ENCODE measurements at regions not wholly inside any gene's neighbourhood (a gene's known extent, or its start where the extent isn't known, plus 50 kb on each side); places are given as distances from the start of the nearest gene placed in this dataset.

DNA sequence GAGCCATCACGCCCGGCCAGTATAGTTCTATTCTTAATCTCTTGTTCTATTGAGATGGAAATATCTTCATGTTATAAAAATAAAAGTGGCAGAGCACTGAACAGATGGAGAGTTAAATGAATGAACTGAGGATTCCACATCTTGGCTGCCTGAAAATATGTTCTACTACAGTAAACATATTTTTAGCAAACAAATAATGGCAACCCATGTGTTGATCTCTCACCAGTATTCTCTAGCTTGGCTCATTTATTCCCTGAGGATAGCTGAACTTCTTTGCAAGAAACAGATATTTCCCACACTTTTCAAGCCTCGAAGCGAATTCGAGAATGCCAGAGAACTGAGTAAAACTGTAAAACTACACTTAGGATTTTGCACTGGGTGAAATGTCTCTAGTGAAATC, 58.9 kb downstream of the DIRAS3 start:
- TF ChIP-seq, protein P1, sequence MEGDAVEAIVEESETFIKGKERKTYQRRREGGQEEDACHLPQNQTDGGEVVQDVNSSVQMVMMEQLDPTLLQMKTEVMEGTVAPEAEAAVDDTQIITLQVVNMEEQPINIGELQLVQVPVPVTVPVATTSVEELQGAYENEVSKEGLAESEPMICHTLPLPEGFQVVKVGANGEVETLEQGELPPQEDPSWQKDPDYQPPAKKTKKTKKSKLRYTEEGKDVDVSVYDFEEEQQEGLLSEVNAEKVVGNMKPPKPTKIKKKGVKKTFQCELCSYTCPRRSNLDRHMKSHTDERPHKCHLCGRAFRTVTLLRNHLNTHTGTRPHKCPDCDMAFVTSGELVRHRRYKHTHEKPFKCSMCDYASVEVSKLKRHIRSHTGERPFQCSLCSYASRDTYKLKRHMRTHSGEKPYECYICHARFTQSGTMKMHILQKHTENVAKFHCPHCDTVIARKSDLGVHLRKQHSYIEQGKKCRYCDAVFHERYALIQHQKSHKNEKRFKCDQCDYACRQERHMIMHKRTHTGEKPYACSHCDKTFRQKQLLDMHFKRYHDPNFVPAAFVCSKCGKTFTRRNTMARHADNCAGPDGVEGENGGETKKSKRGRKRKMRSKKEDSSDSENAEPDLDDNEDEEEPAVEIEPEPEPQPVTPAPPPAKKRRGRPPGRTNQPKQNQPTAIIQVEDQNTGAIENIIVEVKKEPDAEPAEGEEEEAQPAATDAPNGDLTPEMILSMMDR (IDR thresholded peaks at IDR 0.05; ENCODE audit: insufficient read depth, low read depth, low read length, missing control alignments), result no peak
- H3K4me3 ChIP-seq (ENCODE audit: low read length), result no peak overlapping the region
- no peak for DNase-seq (ENCODE audit: low read depth)

DNA sequence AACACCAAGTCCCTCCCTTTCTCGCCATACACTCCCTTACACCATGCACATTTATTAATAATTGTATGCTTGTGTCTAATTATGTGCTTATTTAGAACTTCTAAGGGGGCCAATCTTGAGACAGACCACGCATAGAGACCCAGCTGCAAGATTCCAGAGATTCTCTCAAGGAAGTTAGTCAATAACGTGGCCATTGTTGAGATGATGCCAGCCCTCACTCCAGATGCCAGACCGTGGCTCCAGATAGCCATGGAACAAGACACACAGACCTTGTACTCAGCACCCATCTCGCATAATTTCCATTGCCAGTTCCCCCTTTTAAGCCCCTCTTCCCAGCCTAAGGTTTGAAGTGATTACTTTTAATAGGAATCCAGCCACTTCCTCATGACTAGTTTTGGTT, 62.4 kb downstream of the DIRAS3 start:
- TF ChIP-seq, protein P1 (IDR thresholded peaks at IDR 0.05; ENCODE audit: insufficient read depth, low read depth, low read length, missing control alignments), result no peak
- no peak for DNase-seq (ENCODE audit: low read depth)
- H3K4me3 ChIP-seq (ENCODE audit: low read length), result no peak overlapping the region

DNA sequence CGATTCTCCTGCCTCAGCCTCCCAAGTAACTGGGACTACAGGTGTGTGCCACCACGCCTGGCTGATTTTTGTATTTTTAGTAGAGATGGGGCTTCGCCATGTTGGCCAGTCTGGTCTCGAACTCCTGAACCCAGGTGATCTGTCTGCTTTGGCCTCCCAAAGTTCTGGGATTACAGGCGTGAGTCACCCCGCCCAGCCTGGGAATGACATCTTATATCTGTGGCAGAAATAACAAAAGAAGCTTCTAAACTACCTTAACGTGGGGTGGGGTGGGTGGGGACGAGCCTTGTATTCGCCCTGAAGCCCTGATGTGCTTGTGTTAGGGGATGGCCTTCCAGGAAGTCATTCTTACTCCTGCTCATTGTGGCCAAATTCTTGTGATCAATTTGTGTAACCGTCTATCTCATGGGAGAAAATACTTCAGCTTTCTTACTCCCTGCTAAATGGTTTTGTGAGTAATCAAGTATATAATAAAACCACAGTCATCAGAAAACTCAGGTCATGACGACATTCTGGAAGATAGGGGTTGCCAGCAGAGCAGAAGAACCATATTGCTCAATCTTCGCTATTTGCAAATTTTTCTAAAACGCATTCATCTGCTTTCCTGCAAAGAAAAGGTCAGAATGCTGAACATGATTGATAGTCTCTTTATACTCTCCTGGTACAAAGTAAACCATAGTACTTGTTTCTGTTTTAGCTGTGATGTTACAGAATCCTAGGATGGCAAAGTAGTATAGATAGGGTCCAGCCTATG, 63.2 kb downstream of the DIRAS3 start:
- TF ChIP-seq, protein P1 (IDR thresholded peaks at IDR 0.05; ENCODE audit: insufficient read depth, low read depth, low read length, missing control alignments), result no peak
- DNase-seq (ENCODE audit: low read depth), result peak; percentile 71
- no peak overlapping the region for H3K4me3 ChIP-seq (ENCODE audit: low read length)

DNA sequence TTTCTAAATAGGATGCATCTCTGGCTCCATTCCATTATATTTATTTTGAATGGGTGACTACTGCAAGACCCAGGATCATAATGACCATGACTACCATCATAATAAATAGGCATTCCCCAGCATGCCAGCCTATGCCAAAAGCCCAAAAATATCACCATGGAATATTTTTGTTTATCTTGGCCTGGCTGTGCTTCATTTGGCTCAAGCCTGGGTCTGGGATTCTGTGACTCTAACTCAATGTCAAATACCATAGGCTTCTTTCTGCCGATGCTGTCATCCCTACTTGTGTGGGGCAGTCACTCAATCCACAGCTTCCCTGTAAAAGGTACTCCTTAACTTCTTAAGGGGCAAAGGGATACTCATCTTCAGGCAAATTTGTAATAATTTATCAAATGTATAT, 66.6 kb downstream of the DIRAS3 start:
- no peak overlapping the region for H3K4me3 ChIP-seq (ENCODE audit: low read length)
- no peak for DNase-seq (ENCODE audit: low read depth)
- TF ChIP-seq, protein P1 (IDR thresholded peaks at IDR 0.05; ENCODE audit: insufficient read depth, low read depth, low read length, missing control alignments), result no peak

DNA sequence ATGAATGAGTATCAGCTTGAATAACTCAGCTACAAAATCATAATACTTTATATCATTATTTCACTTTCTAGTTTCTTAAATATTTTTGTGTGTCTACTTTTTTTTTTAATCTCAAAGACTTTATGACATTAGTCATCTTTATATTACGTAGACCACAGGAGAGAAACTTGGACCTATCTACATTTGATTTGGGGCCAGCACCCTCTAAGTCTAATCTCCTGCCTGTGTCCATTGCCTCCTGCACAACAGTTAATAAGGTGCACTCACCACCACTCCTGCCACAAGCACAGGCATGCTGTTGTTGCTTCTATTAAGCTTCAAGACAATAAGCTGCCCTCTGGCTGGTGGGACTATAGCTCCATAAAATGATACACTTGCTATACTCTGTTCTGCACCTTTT, 70.4 kb downstream of the DIRAS3 start:
- no peak overlapping the region for H3K4me3 ChIP-seq (ENCODE audit: low read length)
- DNase-seq (ENCODE audit: low read depth), result no peak
- TF ChIP-seq, protein P1 (IDR thresholded peaks at IDR 0.05; ENCODE audit: insufficient read depth, low read depth, low read length, missing control alignments), result no peak

DNA sequence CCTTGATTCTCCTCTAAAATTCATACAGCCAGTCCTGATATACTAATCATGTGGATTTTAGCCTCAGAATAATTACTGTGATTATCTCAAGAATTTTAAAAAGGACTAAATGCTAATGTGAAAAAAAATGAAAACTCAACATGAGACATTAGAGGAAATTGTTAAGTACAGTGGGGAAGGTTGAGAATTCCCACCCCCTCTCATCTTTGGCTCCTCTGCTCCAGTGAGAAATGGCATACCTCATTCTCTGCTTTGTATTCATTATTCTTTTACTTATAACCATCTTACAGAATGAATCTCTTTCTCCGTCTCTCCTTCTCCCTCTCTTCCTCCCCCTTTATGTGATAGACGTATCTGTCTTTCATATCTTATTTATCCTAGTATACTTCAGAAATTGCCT, 70.9 kb downstream of the DIRAS3 start:
- TF ChIP-seq, protein P1 (IDR thresholded peaks at IDR 0.05; ENCODE audit: insufficient read depth, low read depth, low read length, missing control alignments), result no peak

More for the DNA sequence above, 70.9 kb downstream of the DIRAS3 start:
- DNase-seq (ENCODE audit: low read depth), result no peak
- H3K4me3 ChIP-seq (ENCODE audit: low read length), result no peak overlapping the region
